Fibroblast of the conjunctiva (primary cell): ENCODE measurements at regions not wholly inside any gene's neighbourhood (a gene's known extent, or its start where the extent isn't known, plus 50 kb on each side); places are given as distances from the start of the nearest gene placed in this dataset.

Source experiments
- DNase-seq: peaks from one replicate; pipeline ENCODE4 v3.0.0-alpha.2; 2010; ENCODE audit warnings: low read depth

GRCh38 chr4:65911720-65912119, 241.4 kb upstream of the EPHA5 start:
- no peak for DNase-seq

- DNase-seq, result no peak
These were observed 223.9 kb upstream of the EPHA5 start for GRCh38 chr4:65893957-65894755.

- no peak for DNase-seq
These were observed 223.0 kb upstream of the EPHA5 start for GRCh38 chr4:65893271-65893670.

GRCh38 chr4:65880594-65880993, 210.3 kb upstream of the EPHA5 start:
- no peak for DNase-seq

- no peak for DNase-seq
These were observed 198.0 kb upstream of the EPHA5 start for GRCh38 chr4:65868096-65868824.

- no peak for DNase-seq
These were observed 195.2 kb upstream of the EPHA5 start for GRCh38 chr4:65865489-65865888.

- no peak for DNase-seq
These were observed 191.7 kb upstream of the EPHA5 start for GRCh38 chr4:65861993-65862392.

GRCh38 chr4:65845199-65845773, 175.0 kb upstream of the EPHA5 start:
- no peak for DNase-seq

- DNase-seq, result no peak
These were observed 169.1 kb upstream of the EPHA5 start for GRCh38 chr4:65839164-65839931.

GRCh38 chr4:65834707-65835106, 164.4 kb upstream of the EPHA5 start:
- DNase-seq, result no peak

GRCh38 chr4:65831828-65832227, 161.5 kb upstream of the EPHA5 start:
- DNase-seq, result no peak

GRCh38 chr4:65825116-65825753, 154.9 kb upstream of the EPHA5 start:
- no peak for DNase-seq

- no peak for DNase-seq
These were observed 148.9 kb upstream of the EPHA5 start for GRCh38 chr4:65819192-65819591.

- DNase-seq, result no peak
These were observed 135.6 kb upstream of the EPHA5 start for GRCh38 chr4:65805936-65806335.

GRCh38 chr4:65799513-65799912, 129.2 kb upstream of the EPHA5 start:
- no peak for DNase-seq

- DNase-seq, result no peak
These were observed 128.3 kb upstream of the EPHA5 start for GRCh38 chr4:65798498-65799127.

GRCh38 chr4:65791812-65792308, 121.6 kb upstream of the EPHA5 start:
- no peak for DNase-seq

- DNase-seq, result no peak
These were observed 121.0 kb upstream of the EPHA5 start for GRCh38 chr4:65791111-65791811.

- DNase-seq, result peak; percentile 3
These were observed 119.5 kb upstream of the EPHA5 start for GRCh38 chr4:65789805-65790204.

GRCh38 chr4:65789341-65789740, 119.1 kb upstream of the EPHA5 start:
- no peak for DNase-seq

- DNase-seq, result no peak
These were observed 107.0 kb upstream of the EPHA5 start for GRCh38 chr4:65777270-65777669.
